MM.1S (cell line): ENCODE measurements at regions not wholly inside any gene's neighbourhood (a gene's known extent, or its start where the extent isn't known, plus 50 kb on each side); places are given as distances from the start of the nearest gene placed in this dataset.

Experiments used
- EZH2 ChIP-seq: fragments of 300-600 bp; sonication (generic); optimal IDR thresholded peaks from 2 replicates; pipeline ENCODE3; 2017; ENCODE audit warnings: low read depth, mild to moderate bottlenecking, antibody characterized with exemption, low read length, mixed read lengths
- TF ChIP-seq, protein P1 (sequence below): fragments of 300-600 bp; sonication (generic); IDR thresholded peaks from 2 replicates; pipeline ENCODE4 v1.5.1; 2016; ENCODE audit warnings: antibody characterized with exemption, low read length, mixed read lengths

DNA sequence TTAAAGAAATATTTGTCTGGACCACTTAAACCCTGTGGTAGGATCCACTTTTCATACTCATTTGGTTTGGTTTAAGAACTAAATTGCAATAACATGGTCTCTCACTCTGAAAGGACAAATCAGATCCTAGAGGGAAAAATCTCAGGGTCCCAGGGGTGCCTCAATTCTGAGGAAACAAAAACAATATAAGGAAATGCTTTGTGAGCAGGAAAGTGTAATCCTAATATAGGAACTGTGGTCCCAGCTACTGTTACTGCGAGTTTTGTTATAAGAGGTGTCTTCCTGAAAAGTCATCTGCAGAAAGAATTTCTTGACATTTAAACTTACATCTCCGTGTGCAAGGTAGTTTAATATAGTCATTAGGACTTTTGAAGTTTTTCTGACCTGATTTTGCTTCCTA lies 420.1 kb upstream of the LCORL start:
- TF ChIP-seq, protein P1, sequence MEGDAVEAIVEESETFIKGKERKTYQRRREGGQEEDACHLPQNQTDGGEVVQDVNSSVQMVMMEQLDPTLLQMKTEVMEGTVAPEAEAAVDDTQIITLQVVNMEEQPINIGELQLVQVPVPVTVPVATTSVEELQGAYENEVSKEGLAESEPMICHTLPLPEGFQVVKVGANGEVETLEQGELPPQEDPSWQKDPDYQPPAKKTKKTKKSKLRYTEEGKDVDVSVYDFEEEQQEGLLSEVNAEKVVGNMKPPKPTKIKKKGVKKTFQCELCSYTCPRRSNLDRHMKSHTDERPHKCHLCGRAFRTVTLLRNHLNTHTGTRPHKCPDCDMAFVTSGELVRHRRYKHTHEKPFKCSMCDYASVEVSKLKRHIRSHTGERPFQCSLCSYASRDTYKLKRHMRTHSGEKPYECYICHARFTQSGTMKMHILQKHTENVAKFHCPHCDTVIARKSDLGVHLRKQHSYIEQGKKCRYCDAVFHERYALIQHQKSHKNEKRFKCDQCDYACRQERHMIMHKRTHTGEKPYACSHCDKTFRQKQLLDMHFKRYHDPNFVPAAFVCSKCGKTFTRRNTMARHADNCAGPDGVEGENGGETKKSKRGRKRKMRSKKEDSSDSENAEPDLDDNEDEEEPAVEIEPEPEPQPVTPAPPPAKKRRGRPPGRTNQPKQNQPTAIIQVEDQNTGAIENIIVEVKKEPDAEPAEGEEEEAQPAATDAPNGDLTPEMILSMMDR = no peak
- no peak for TF ChIP-seq EZH2
